GM12872 (cell line): ENCODE measurements at regions not wholly inside any gene's neighbourhood (a gene's known extent, or its start where the extent isn't known, plus 50 kb on each side); places are given as distances from the start of the nearest gene placed in this dataset.

Experiments used
- TF ChIP-seq, protein P1 (sequence below): IDR thresholded peaks from 3 replicates; pipeline ENCODE4 v1.5.1; 2011; ENCODE audit warnings: low read depth, mild to moderate bottlenecking, low read length, moderate library complexity; ENCODE audit not compliant: insufficient read depth

GRCh38 chr6:147033267-147033666, 170.9 kb upstream of the STXBP5 start:
- TF ChIP-seq, protein P1, sequence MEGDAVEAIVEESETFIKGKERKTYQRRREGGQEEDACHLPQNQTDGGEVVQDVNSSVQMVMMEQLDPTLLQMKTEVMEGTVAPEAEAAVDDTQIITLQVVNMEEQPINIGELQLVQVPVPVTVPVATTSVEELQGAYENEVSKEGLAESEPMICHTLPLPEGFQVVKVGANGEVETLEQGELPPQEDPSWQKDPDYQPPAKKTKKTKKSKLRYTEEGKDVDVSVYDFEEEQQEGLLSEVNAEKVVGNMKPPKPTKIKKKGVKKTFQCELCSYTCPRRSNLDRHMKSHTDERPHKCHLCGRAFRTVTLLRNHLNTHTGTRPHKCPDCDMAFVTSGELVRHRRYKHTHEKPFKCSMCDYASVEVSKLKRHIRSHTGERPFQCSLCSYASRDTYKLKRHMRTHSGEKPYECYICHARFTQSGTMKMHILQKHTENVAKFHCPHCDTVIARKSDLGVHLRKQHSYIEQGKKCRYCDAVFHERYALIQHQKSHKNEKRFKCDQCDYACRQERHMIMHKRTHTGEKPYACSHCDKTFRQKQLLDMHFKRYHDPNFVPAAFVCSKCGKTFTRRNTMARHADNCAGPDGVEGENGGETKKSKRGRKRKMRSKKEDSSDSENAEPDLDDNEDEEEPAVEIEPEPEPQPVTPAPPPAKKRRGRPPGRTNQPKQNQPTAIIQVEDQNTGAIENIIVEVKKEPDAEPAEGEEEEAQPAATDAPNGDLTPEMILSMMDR: no peak

GRCh38 chr6:147035886-147036285, 168.3 kb upstream of the STXBP5 start:
- TF ChIP-seq, protein P1: no peak

DNA sequence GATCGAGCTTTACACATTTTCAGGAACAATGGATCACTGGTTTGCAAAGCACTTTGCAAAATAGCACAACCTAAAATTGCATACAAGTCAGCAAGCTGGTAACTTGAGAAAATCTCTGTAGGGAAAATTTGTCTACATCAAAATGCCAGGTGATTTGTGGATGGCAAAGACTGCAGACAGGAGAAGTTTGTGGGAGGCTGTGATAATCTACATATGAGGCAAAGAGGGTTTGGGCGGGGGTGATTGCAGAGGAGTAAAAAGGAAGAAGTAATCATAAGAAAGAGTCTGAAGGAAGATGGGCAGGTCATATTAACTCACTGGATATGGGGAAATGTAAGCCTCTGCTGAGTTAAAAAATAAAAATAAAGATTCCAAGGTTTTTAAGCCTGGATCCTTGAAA, 166.3 kb upstream of the STXBP5 start:
- TF ChIP-seq, protein P1: no peak

DNA sequence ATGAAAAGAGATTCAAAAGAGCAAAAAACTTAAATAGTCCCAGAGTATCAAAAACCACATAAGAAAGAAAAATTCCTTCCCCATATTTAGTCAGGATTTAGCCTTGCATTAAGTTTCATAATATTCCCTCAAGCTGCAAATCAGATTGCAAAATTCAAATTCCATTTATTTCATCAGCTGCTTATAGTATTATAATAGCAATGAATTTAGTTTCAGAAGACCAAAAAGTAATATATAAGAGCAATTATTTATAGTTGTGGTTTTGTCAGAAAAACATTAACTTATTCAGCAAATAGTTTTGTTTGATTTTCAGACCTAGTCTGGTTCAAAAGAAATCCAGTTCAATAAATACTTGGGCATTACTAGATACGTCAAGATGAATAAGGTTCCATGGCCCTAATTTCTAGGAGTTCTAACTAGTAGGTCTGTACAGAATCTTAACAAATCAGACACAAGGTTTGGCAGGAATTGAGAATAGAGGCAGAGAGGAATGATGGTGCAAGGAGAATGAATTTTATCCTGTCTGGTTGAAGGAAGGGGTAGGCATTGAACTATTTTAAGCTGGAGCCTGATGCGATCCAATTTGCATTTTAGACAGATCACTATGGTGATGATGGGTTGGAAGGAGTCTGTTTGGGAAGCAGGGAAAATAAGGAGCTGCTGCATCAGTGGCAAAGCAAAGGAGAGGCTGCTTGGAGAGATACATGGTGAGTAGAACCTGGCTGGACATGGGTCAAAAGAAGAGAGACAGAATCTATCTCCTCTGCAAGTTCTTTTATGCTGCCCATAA, 163.9 kb upstream of the STXBP5 start:
- TF ChIP-seq, protein P1: no peak

DNA sequence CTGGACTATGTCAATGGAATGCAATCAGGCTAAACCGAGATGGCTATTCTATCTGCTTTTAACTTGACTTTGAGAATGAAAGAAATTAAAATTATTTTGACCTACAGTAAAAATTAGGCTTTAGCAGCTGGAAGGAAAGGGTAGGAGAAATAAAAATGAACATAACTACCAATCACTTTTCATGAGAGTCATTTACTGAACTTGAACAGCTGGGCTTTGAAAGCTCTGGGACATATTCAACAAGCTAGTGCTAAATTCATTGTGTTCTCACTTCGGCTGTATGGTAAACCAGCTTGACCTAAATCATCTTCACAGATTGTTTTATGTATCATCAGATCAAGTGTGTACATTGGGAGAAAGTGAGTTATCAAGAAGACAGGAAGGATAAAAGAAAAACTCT, 161.5 kb upstream of the STXBP5 start:
- TF ChIP-seq, protein P1: no peak

DNA sequence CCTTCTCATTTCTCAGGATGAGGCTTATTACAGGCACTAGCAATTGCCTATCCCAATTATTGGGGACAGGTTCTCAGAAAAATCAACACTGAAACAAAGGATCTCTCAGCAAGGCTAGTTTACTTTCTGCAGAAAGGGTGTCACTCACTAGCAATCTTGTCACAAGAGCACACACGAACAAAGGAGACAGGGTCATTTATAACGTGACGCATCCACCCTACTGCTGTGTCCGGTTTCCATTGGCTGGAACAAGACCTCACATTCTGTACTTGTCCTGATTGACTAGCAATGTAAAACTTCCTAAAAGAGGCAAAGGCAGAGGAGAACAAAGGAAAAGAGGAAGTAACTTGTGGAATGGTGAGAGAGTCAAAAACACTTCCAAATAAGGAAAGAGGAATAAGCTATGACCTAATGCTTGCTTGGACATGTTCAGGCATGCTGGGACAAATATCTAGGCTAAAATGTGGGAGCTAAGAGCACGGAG, 160.2 kb upstream of the STXBP5 start:
- TF ChIP-seq, protein P1: no peak

- TF ChIP-seq, protein P1: no peak
Measured at GRCh38 chr6:147046141-147046877, 157.9 kb upstream of the STXBP5 start.
